ENCODE measurements at regions not wholly inside any gene's neighbourhood (a gene's known extent, or its start where the extent isn't known, plus 50 kb on each side); places are given as distances from the start of the nearest gene placed in this dataset.

GRCh38 chr3:159130108-159130507 is 328.3 kb downstream of the MFSD1 start:
- no peak for DNase-seq (ENCODE audit: low read depth)

- no peak for DNase-seq (ENCODE audit: low read depth)
Observed at GRCh38 chr3:159131376-159131775, 329.5 kb downstream of the MFSD1 start.

- DNase-seq (ENCODE audit: low read depth): no peak
Observed at GRCh38 chr3:159137949-159138348, 336.1 kb downstream of the MFSD1 start.

- no peak for DNase-seq (ENCODE audit: low read depth)
Observed at GRCh38 chr3:159139326-159139725, 337.5 kb downstream of the MFSD1 start.

GRCh38 chr3:159144472-159144871 is 342.6 kb downstream of the MFSD1 start:
- DNase-seq (ENCODE audit: low read depth): no peak

- no peak for DNase-seq (ENCODE audit: low read depth)
Observed at GRCh38 chr3:159144891-159145290, 343.0 kb downstream of the MFSD1 start.

GRCh38 chr3:159146392-159146791 is 344.5 kb downstream of the MFSD1 start:
- DNase-seq (ENCODE audit: low read depth): no peak

- no peak for DNase-seq (ENCODE audit: low read depth)
Observed at GRCh38 chr3:159146856-159147435, 345.1 kb downstream of the MFSD1 start.

GRCh38 chr3:159147813-159148212 is 346.0 kb downstream of the MFSD1 start:
- no peak for DNase-seq (ENCODE audit: low read depth)

GRCh38 chr3:159148466-159148865 is 346.6 kb downstream of the MFSD1 start:
- no peak for DNase-seq (ENCODE audit: low read depth)

GRCh38 chr3:159149131-159149530 is 347.3 kb downstream of the MFSD1 start:
- DNase-seq (ENCODE audit: low read depth): no peak

- DNase-seq (ENCODE audit: low read depth): no peak
Observed at GRCh38 chr3:159149633-159150032, 347.8 kb downstream of the MFSD1 start.

GRCh38 chr3:159150180-159150579 is 348.3 kb downstream of the MFSD1 start:
- DNase-seq (ENCODE audit: low read depth): no peak

- DNase-seq (ENCODE audit: low read depth): no peak
Observed at GRCh38 chr3:159151130-159151529, 349.3 kb downstream of the MFSD1 start.

- DNase-seq (ENCODE audit: low read depth): no peak
Observed at GRCh38 chr3:159157275-159157674, 355.4 kb downstream of the MFSD1 start.

- no peak for DNase-seq (ENCODE audit: low read depth)
Observed at GRCh38 chr3:159158213-159158612, 356.4 kb downstream of the MFSD1 start.

GRCh38 chr3:159158801-159159200 is 356.9 kb downstream of the MFSD1 start:
- DNase-seq (ENCODE audit: low read depth): no peak

- DNase-seq (ENCODE audit: low read depth): no peak
Observed at GRCh38 chr3:159159546-159159945, 357.7 kb downstream of the MFSD1 start.

- no peak for DNase-seq (ENCODE audit: low read depth)
Observed at GRCh38 chr3:159163656-159164055, 361.8 kb downstream of the MFSD1 start.

- no peak for DNase-seq (ENCODE audit: low read depth)
Observed at GRCh38 chr3:159165961-159166360, 364.1 kb downstream of the MFSD1 start.

- no peak for DNase-seq (ENCODE audit: low read depth)
Observed at GRCh38 chr3:159166899-159167586, 365.2 kb downstream of the MFSD1 start.

- DNase-seq (ENCODE audit: low read depth): no peak
Observed at GRCh38 chr3:159168788-159169187, 366.9 kb downstream of the MFSD1 start.

GRCh38 chr3:159169828-159170227 is 368.0 kb downstream of the MFSD1 start:
- no peak for DNase-seq (ENCODE audit: low read depth)

- DNase-seq (ENCODE audit: low read depth): no peak
Observed at GRCh38 chr3:159170436-159171003, 368.7 kb downstream of the MFSD1 start.
